Retina (tissue), 1 donor: ENCODE measurements at regions not wholly inside any gene's neighbourhood (a gene's known extent, or its start where the extent isn't known, plus 50 kb on each side); places are given as distances from the start of the nearest gene placed in this dataset.
"Not testable (repeated sequence)": the region's sequence is repeated elsewhere in the genome, so short reads cannot be mapped to it uniquely, and the experiment has no call there.

ENCODE experiments used
- DNase-seq: peaks from one replicate; pipeline ENCODE4 v3.0.0-alpha.2; 2016

GRCh38 chr18:8970843-8971242 lies 131.7 kb upstream of the NDUFV2 start:
- DNase-seq: no peak

- peak; percentile 28 for DNase-seq
Observed at GRCh38 chr18:8972116-8972515, 130.4 kb upstream of the NDUFV2 start.

GRCh38 chr18:8974279-8974678 lies 128.2 kb upstream of the NDUFV2 start:
- no peak for DNase-seq

DNA sequence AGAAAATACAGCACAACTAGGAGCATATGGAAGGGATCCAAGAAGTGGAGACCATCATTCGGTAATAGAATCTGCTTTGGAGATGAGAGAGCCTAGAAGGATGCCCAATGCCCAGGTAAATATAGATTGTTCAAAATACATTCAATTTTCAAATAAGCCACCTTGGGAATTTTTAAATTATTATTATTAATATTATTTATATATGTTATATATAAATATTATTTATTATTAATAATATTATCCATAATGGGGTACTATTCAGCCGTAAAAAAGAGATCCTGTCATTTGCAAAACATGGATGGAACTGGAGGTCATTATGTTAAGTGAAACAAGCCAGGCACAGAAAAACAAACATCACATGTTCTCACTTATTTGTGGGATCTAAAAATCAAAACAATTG lies 127.8 kb upstream of the NDUFV2 start:
- no peak for DNase-seq

DNA sequence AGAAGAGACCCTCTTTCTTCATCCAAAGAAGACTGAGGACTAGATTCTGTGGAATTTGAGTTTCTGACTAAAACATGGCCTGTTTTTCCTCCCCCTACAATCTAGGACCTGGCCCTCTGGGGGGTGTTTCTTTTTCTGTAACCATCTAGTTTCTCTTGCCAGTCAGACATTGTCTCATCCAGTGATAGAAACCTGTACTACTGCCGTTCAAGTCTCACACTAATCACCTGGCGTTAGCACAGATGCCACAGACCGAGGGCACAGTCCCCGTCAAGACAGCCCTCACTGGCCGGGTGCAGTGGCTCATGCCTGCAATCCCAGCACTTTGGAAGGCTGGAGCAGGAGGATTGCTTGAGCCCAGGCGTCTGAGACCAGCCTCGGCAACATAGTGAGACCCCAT lies 126.9 kb upstream of the NDUFV2 start:
- no peak for DNase-seq

- no peak for DNase-seq
Observed at GRCh38 chr18:8976606-8977005, 125.9 kb upstream of the NDUFV2 start.

DNA sequence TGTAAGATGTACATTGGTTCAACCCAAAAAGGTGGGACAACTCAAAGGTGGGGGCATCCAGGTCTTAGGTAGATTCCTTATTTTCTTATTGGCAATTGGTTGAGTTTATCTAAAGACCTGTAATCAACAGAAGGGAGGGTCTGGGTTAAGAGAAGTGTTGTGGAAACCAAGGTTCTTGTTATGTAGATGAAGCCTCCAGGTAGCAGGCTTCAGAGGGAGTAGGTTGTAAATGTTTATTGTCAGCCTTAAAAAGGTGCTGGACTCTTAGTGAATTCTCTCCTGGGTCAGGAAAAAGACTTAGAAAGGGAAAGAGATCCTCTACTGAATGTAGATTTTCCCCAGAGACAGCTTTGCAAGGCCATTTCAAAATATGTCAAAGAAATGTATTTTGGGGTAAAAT lies 125.3 kb upstream of the NDUFV2 start:
- DNase-seq: no peak

- no peak for DNase-seq
Observed at GRCh38 chr18:8977701-8978100, 124.8 kb upstream of the NDUFV2 start.

- no peak for DNase-seq
Observed at GRCh38 chr18:8978394-8978793, 124.1 kb upstream of the NDUFV2 start.

DNA sequence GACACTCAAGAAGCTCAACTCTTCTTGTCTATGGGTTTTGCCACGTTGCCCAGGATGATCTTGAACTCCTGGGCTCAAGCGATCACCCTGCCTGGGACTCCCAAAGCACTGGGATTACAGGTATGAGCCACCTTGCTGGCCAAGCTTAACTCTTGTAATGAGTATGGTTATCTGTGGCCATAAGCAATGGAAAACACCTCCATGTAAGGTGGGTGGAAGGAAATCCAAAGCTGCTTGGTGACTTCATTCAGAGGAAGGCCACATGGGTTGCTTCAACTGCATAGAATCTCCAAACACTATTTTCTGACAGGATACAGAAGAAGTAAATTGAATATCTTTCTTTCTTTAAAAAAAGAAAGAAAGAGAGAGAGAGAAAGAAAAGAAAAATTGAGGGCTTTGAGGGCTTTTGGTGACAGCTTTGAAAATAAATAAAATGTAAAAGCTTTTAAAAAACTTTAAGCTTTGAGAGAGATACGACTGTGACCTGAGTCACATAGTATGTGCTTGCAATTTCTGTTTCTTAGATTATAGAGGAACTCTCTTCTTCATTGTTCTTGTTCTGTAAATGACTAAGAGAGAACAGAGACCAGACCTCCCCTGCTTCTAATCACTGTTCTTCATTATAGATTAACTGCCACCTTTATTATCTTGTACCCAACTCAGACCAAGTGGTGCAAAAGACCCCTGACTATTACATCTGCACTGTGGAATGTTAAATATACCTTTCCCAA lies 123.1 kb upstream of the NDUFV2 start:
- no peak for DNase-seq

DNA sequence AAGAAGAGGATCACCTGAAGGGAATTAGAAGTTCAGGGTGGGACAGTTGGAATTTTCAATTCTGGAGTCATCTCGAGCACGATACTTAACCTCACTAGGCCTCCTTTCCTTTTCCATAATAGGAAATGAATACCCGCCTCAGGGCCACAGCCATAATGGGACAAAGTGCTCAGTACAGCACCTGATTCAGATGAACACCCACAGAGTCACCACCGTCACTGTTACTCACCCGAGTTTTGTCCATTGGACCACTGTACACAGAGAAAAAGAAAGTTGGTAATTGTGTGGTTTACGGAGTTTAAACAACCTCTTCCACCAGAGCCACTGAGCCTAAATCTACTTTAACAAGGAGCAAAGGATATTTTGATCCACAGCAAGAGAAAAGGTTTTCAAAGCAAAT lies 122.0 kb upstream of the NDUFV2 start:
- no peak for DNase-seq

DNA sequence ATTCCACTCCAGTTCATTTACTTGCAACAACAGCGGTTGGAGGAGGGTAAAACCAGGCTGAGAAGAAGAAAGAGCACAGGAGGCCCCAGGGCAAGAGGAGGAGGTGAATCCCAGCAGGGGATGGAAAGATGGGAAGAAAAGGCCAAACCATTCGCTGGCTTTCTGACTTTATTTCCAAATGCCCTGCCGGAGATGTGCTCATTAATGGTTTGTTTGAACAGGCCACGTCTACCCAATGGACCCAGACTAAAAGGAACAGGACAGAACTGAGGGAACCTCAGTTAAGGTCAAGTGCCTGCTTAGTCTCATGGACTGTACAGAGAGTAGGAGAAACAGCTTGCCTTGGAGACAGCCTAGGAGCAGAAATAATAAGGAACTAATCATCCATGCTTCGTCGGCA lies 121.6 kb upstream of the NDUFV2 start:
- no peak for DNase-seq

DNA sequence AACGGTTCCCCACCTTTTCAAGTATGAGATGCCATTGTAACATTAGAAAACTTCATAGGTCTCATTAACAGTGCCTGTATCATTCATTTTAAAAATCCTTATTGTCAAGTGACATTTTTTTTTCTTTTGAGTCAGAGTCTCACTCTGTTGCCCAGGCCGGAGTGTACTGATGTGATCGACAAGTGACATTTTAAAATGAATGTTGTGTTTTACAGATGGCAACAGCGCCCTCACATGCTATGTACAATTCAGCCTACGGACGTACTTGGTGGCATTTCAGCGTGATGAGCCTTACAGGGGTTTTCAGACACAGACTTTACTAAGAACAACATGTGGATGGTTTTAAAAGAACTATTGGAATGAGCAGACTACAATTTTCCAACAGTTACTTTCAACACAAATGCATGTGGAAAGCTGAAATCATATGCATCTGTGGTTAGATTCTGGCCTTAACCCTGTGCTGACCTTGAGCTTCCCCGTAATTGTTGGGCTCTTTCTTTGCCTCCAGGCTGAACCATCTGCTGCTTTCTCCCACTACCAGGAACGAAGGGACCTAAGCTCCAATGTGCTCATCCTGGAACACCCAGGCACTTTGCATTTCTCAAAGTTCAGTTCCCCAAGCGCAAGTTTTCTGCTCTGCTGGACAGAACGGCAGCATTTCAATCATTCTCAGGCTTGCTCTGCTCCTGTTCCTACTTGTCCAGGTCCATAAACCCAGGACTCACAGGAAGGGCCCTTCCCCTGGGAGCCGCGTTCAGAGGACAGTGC lies 119.9 kb upstream of the NDUFV2 start:
- DNase-seq: peak; percentile 65

- DNase-seq: no peak
Observed at GRCh38 chr18:8983195-8983594, 119.3 kb upstream of the NDUFV2 start.

DNA sequence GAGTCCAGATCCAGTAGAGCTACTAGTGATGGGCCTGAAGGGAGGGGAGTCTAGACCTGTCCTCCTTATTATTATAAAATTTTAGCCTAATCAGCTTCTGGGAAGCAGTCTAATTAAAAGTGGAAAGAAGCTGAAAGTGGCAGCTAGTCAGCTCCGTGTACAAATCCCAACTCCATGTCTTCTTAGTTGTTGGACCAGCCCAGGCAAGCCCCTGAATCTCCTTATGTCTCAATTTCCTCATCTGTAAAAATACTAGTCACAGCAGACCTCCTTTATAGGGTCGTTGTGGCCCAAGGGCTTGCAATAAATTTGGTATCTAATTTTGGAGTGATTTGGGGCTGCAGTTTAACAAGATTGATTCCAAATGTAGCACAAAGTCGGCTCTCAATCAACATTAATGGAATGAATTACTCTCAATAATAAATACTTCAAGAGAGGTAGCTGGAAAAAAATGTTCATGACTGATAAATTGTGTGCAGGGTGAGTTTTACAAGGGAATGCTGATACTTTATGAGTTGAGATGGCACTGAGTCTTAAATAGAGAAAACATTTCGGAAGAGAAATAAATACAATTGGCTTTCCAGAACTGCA lies 118.3 kb upstream of the NDUFV2 start:
- DNase-seq: no peak

GRCh38 chr18:8987241-8987640 lies 115.3 kb upstream of the NDUFV2 start:
- no peak for DNase-seq

DNA sequence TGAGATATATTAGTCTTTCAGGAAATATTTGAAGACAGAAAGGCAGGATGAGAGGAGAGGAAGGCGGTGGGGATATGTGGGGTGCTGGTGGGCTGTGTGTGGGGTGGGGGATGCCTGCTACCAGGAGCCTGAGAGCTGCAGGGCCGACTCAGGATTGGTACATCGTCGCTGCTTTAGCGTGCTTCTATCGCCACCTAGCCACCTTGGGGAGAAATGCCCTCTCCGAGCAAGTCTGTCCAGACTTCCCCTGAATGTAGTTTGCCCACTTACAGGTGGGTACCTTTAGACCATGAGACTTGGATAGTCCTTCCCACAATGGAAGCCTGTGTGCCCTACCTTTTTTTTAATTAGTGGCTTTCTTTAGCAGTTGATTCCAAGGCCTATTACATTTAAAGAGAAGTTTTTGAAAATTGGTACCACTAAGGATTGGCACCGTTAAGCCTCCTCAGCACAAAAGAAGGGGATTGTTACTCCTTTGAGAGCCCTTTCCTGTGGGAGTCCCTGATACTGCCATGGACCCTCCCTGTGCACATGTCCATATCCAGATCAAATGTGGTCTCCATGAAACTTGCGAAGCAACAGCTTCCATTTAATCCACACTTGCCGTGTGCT lies 114.1 kb upstream of the NDUFV2 start:
- DNase-seq: peak; percentile 65

DNA sequence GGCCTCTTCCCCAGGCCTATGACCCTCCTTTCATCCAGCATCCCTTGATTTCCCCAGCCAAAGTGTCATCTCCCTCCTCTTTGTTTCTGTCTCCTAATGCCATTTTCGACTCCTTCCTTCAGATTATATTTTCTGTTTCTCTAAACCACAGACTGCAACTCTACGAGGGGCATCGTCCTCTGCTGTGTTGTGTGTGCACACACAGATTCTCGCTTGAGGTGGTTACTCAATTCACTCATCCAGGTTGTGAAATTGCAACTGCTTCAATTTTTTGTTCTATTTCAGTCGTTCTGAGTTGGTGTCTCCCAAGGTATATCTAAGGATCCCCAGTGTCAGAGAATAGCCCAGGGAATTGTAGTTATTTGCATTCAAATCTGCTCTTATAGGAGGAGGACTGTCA lies 113.5 kb upstream of the NDUFV2 start:
- DNase-seq: no peak

DNA sequence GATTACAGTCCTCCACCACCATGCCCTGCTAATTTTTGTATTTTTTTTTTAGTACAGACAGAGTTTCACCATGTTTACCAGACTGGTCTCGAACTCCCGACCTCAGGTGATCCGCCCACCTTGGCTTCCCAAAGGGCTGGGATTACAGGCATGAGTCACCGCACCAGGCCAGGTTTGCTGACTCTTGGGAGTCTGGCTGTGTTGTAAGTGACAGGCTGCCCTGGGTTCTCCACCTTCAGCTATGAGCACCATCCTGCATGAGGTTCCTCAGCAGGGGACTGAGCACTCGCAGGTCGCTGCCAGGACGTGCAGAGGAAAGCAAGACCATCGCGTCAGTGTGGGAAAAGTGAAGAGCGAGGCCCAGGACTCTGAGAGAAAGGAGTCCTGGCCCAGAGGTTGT lies 112.6 kb upstream of the NDUFV2 start:
- no peak for DNase-seq

- DNase-seq: no peak
Observed at GRCh38 chr18:8990276-8991031, 112.0 kb upstream of the NDUFV2 start.

GRCh38 chr18:8991155-8991554 lies 111.3 kb upstream of the NDUFV2 start:
- DNase-seq: no peak

- not testable (repeated sequence) for DNase-seq
Observed at GRCh38 chr18:8992500-8992899, 110.0 kb upstream of the NDUFV2 start.

DNA sequence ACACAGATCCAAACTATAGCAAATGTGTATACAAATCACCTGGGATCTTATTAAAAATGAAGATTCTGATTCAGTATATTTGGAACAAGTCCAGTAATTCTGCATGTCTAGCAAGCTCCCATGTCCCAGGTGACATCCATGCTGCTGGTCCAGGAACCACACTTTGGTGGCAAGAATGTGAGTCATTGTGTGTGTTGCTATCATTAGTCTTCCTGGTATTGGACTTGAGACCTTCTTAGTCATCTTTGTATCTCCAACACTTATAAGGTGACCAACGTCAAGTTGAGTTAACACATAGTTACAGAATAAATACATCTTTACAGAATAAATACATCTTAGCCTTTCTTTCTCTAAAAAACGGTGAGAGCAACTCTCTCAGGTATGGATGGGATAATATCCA lies 107.9 kb upstream of the NDUFV2 start:
- DNase-seq: no peak
